ENCODE measurements at regions not wholly inside any gene's neighbourhood (a gene's known extent, or its start where the extent isn't known, plus 50 kb on each side); places are given as distances from the start of the nearest gene placed in this dataset.

DNA sequence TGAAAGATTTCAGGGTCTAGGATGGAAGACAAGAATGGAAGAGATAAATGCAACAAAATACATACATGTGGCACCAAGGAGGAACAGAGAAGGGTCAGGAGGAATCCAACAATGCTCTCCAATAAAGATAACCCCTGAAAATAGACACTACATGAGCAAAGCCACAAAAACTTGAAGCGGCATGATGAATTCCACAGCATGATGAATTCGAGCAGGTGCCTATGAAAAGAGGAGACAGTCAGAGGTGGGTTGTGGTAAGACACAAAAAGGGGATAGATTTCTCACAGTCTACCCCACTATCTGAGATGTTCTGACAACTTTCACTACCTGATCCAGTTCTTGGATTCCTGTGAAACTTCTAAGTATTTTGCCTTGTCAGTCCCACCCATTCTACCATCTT lies 81.5 kb upstream of the PAPPA start:
- no peak for FAIRE-seq
- peaks cover 14% of the 10 kb centered on the region for H3K4me1 ChIP-seq
- no peak for ATAC-seq
- H3K4me3 ChIP-seq, result no peak overlapping the region
- POLR2A ChIA-PET, result no interaction called here
- H3K9me3 ChIP-seq, result no peaks in the 10 kb centered on the region
- DNase-seq (ENCODE audit: low read depth in 1 of 2, low spot score in 1 of 2), result no peak
- no peak for TF ChIP-seq HEYL (CRISPR knock-in tag; IDR thresholded peaks at IDR 0.05)
- TF ChIP-seq, protein P1, sequence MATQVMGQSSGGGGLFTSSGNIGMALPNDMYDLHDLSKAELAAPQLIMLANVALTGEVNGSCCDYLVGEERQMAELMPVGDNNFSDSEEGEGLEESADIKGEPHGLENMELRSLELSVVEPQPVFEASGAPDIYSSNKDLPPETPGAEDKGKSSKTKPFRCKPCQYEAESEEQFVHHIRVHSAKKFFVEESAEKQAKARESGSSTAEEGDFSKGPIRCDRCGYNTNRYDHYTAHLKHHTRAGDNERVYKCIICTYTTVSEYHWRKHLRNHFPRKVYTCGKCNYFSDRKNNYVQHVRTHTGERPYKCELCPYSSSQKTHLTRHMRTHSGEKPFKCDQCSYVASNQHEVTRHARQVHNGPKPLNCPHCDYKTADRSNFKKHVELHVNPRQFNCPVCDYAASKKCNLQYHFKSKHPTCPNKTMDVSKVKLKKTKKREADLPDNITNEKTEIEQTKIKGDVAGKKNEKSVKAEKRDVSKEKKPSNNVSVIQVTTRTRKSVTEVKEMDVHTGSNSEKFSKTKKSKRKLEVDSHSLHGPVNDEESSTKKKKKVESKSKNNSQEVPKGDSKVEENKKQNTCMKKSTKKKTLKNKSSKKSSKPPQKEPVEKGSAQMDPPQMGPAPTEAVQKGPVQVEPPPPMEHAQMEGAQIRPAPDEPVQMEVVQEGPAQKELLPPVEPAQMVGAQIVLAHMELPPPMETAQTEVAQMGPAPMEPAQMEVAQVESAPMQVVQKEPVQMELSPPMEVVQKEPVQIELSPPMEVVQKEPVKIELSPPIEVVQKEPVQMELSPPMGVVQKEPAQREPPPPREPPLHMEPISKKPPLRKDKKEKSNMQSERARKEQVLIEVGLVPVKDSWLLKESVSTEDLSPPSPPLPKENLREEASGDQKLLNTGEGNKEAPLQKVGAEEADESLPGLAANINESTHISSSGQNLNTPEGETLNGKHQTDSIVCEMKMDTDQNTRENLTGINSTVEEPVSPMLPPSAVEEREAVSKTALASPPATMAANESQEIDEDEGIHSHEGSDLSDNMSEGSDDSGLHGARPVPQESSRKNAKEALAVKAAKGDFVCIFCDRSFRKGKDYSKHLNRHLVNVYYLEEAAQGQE (IDR thresholded peaks at IDR 0.05), result no peak
- CTCF ChIA-PET, result no interaction called here
- no peak overlapping the region for H3K4me2 ChIP-seq
- H3K27ac ChIP-seq, result peak overlapping the region in 1 of 2 experiments; percentile 19; a peak in 3 of 6 replicates
- 79% methylated on average over 2 of the region's 2 CpGs for WGBS (ENCODE audit: missing lambda C conversion rate)

DNA sequence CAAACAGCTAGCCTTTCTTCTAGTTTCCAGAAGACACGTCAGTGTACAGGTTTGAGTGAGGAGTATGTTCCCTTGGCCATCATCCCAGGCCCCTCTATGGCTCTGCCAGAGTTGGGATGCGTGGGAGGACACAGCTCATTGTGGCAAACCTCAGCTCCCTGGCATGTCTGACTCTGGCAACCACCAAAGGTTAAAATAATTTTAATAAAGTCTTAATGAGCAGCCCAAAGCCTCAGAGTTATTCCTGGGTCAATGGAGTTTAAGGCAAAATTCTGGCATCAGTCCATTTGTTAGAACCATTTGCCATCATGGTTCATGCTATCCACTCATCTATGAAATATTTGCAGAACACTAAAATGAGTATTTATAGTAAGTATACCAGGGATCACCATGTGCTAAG lies 79.8 kb upstream of the PAPPA start:
- Histone ChIP-seq H3K4me2 (no peak overlapping the region), H3K9me3 (no peaks in the 10 kb centered on the region), H3K4me1 (peaks cover 14% of the 10 kb centered on the region), H3K4me3 (no peak overlapping the region), H3K27ac (peak overlapping the region in 1 of 2 experiments; percentile 36; a peak in 2 of 6 replicates)
- TF ChIP-seq GATA3 (IDR thresholded peaks at IDR 0.05; ENCODE audit: borderline replicate concordance) (no peak), FOXS1 (CRISPR knock-in tag; IDR thresholded peaks at IDR 0.05) (no peak), BHLHE40 (IDR thresholded peaks at IDR 0.05; ENCODE audit: low read depth, low read length) (no peak), ESRRA (IDR thresholded peaks at IDR 0.05; ENCODE audit: borderline replicate concordance, low read length) (no peak), HOXB5 (CRISPR knock-in tag; IDR thresholded peaks at IDR 0.05) (no peak), CEBPB (IDR thresholded peaks at IDR 0.05) (no peak), NR3C1 (IDR thresholded peaks at IDR 0.05) (no peak), HOXA7 (CRISPR knock-in tag; IDR thresholded peaks at IDR 0.05) (no peak), MYC (IDR thresholded peaks at IDR 0.05; ENCODE audit: borderline replicate concordance, low read length) (no peak), ZNF302 (CRISPR knock-in tag; IDR thresholded peaks at IDR 0.05) (no peak), NPAS2 (CRISPR knock-in tag; IDR thresholded peaks at IDR 0.05; ENCODE audit: borderline replicate concordance) (no peak), RNF2 (IDR thresholded peaks at IDR 0.05; ENCODE audit: borderline replicate concordance, low read depth) (no peak), MAFK (IDR thresholded peaks at IDR 0.05; ENCODE audit: partially characterized antibody) (no peak), CHD4 (IDR thresholded peaks at IDR 0.05; ENCODE audit: borderline replicate concordance) (no peak), ZC3H11A (IDR thresholded peaks at IDR 0.05) (no peak)
- TF ChIP-seq, protein P2, sequence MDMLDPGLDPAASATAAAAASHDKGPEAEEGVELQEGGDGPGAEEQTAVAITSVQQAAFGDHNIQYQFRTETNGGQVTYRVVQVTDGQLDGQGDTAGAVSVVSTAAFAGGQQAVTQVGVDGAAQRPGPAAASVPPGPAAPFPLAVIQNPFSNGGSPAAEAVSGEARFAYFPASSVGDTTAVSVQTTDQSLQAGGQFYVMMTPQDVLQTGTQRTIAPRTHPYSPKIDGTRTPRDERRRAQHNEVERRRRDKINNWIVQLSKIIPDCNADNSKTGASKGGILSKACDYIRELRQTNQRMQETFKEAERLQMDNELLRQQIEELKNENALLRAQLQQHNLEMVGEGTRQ (IDR thresholded peaks at IDR 0.05), result no peak
- TF ChIP-seq, protein P3, sequence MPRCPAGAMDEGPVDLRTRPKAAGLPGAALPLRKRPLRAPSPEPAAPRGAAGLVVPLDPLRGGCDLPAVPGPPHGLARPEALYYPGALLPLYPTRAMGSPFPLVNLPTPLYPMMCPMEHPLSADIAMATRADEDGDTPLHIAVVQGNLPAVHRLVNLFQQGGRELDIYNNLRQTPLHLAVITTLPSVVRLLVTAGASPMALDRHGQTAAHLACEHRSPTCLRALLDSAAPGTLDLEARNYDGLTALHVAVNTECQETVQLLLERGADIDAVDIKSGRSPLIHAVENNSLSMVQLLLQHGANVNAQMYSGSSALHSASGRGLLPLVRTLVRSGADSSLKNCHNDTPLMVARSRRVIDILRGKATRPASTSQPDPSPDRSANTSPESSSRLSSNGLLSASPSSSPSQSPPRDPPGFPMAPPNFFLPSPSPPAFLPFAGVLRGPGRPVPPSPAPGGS (IDR thresholded peaks at IDR 0.05), result no peak
- TF ChIP-seq, protein P4, sequence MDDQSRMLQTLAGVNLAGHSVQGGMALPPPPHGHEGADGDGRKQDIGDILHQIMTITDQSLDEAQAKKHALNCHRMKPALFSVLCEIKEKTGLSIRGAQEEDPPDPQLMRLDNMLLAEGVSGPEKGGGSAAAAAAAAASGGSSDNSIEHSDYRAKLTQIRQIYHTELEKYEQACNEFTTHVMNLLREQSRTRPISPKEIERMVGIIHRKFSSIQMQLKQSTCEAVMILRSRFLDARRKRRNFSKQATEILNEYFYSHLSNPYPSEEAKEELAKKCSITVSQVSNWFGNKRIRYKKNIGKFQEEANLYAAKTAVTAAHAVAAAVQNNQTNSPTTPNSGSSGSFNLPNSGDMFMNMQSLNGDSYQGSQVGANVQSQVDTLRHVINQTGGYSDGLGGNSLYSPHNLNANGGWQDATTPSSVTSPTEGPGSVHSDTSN (IDR thresholded peaks at IDR 0.05), result no peak
- FAIRE-seq (peak; percentile 56), DNase-seq (ENCODE audit: low read depth in 1 of 2, low spot score in 1 of 2) (no peak), ATAC-seq (no peak)
- POLR2A ChIA-PET, result no interaction called here
- CTCF ChIA-PET, result interaction anchor here (1.4 to 1.5 kb wide), 2 partner anchors 78 to 480 kb away, joined by 3 to 5 read pairs; no protein-coding TSS in a partner anchor
- 77% methylated on average over 2 of the region's 2 CpGs for WGBS (ENCODE audit: missing lambda C conversion rate)
